ENCODE measurements at regions not wholly inside any gene's neighbourhood (a gene's known extent, or its start where the extent isn't known, plus 50 kb on each side); places are given as distances from the start of the nearest gene placed in this dataset.

DNA sequence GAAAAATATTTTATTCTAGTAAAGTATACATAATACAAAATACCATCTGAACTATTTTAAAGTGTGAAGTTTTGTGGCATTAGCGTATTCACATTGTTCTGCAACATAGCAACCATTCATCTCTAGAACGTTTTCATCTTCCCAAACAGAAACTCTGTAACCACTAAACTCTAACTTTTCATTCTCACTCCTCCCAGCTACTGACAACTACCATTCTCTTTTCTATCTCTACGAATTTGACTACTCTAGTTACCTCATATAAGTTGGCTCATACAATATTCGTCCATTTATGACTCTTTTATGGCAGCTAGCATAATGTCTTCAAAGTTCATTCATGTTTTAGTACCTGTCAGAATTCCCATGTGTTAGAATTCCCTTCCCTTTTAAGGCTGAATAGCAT is 150.5 kb upstream of the MIR17HG start:
- H3K4me2 ChIP-seq (ENCODE audit: low read length): no peak overlapping the region
- H3K4me3 ChIP-seq (ENCODE audit: low read depth, low read length): no peak overlapping the region
- H3K27me3 ChIP-seq (ENCODE audit: control insufficient read depth, insufficient read depth, low read length): peaks cover 5% of the 10 kb centered on the region
- no peak overlapping the region for H3K27ac ChIP-seq
- TF ChIP-seq, protein P1, sequence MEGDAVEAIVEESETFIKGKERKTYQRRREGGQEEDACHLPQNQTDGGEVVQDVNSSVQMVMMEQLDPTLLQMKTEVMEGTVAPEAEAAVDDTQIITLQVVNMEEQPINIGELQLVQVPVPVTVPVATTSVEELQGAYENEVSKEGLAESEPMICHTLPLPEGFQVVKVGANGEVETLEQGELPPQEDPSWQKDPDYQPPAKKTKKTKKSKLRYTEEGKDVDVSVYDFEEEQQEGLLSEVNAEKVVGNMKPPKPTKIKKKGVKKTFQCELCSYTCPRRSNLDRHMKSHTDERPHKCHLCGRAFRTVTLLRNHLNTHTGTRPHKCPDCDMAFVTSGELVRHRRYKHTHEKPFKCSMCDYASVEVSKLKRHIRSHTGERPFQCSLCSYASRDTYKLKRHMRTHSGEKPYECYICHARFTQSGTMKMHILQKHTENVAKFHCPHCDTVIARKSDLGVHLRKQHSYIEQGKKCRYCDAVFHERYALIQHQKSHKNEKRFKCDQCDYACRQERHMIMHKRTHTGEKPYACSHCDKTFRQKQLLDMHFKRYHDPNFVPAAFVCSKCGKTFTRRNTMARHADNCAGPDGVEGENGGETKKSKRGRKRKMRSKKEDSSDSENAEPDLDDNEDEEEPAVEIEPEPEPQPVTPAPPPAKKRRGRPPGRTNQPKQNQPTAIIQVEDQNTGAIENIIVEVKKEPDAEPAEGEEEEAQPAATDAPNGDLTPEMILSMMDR (IDR thresholded peaks at IDR 0.05): no peak
- no peaks in the 10 kb centered on the region for H3K79me2 ChIP-seq
- H3K4me1 ChIP-seq: no peaks in the 10 kb centered on the region
- H2AFZ ChIP-seq: no peak overlapping the region
- H3K36me3 ChIP-seq (ENCODE audit: control insufficient read depth, insufficient read depth, low read length): no peaks in the 10 kb centered on the region
- no peaks in the 10 kb centered on the region for H3K9me3 ChIP-seq (ENCODE audit: control insufficient read depth, low read length)
- no peak overlapping the region for H3K9ac ChIP-seq

DNA sequence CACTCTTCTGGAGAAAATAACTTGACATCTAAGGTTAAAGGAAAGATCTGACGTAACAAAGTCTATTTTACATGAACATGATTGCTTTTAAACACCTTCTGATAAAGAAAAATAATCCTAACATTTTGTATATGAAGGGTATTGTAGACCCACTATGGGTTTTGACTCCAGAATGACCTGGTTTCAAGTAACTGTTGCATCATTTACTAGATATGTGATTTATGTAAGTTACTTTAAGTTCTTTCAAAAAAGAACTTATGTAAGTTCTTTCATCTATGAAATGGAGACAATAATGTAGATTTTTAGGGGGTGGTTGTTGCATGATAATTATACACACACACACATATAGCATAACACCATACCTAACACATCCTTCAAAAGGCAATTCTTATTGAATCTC is 147.6 kb upstream of the MIR17HG start:
- no peaks in the 10 kb centered on the region for H3K79me2 ChIP-seq
- no peaks in the 10 kb centered on the region for H3K36me3 ChIP-seq (ENCODE audit: control insufficient read depth, insufficient read depth, low read length)
- H3K27me3 ChIP-seq (ENCODE audit: control insufficient read depth, insufficient read depth, low read length): peaks cover 5% of the 10 kb centered on the region
- TF ChIP-seq, protein P1 (IDR thresholded peaks at IDR 0.05): no peak
- H3K9ac ChIP-seq: no peak overlapping the region
- H3K4me3 ChIP-seq (ENCODE audit: low read depth, low read length): no peak overlapping the region
- H3K4me1 ChIP-seq: no peaks in the 10 kb centered on the region
- no peak overlapping the region for H2AFZ ChIP-seq
- H3K4me2 ChIP-seq (ENCODE audit: low read length): no peak overlapping the region
- no peak overlapping the region for H3K27ac ChIP-seq
- no peaks in the 10 kb centered on the region for H3K9me3 ChIP-seq (ENCODE audit: control insufficient read depth, low read length)

DNA sequence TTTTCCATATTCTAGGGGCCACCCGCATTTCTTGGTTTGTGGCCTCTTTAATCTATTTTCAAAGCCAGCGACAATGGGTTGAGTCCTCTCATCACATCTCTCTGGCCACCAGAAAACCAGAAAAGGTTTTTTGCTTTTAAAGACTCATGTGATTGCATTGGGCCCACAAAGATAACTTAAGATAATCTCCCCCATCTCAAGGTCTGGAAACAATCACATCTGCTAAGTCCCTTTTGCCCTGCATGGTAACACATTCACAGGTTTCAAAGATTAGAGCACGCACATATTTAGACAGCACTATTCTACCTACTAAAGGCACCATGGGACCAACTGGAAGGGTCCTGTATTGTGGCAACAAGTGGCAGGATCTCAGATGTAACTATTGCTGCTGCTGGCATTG is 147.0 kb upstream of the MIR17HG start:
- Histone ChIP-seq H3K9me3 (ENCODE audit: control insufficient read depth, low read length) (no peaks in the 10 kb centered on the region), H3K9ac (no peak overlapping the region), H3K79me2 (no peaks in the 10 kb centered on the region), H3K36me3 (ENCODE audit: control insufficient read depth, insufficient read depth, low read length) (no peaks in the 10 kb centered on the region), H3K4me2 (ENCODE audit: low read length) (no peak overlapping the region), H3K4me1 (no peaks in the 10 kb centered on the region), H3K4me3 (ENCODE audit: low read depth, low read length) (no peak overlapping the region), H3K27me3 (ENCODE audit: control insufficient read depth, insufficient read depth, low read length) (peaks cover 5% of the 10 kb centered on the region), H3K27ac (no peak overlapping the region), H2AFZ (no peak overlapping the region)
- TF ChIP-seq, protein P1 (IDR thresholded peaks at IDR 0.05): no peak

DNA sequence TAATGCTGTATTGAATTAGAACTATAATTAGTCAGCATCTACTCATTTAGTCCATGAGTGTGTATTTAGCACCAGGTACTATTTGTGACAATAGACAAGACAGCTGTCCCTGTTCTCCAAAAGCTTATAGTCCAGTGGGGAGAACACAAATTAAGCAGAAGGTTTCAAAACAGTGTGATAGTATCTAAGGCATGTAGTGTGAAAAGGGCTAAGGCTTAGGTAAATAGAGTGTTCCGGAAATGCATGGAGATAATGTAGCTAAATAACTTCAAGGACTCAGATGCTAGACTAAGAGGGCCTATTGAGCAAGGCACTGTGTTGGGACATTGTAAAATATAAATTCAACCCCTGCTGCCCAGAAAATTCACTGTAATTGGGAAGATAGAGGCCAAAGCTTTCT is 144.1 kb upstream of the MIR17HG start:
- Histone ChIP-seq H3K36me3 (ENCODE audit: control insufficient read depth, insufficient read depth, low read length) (no peaks in the 10 kb centered on the region), H3K9ac (no peak overlapping the region), H3K79me2 (no peaks in the 10 kb centered on the region), H2AFZ (no peak overlapping the region), H3K27me3 (ENCODE audit: control insufficient read depth, insufficient read depth, low read length) (no peaks in the 10 kb centered on the region), H3K4me2 (ENCODE audit: low read length) (no peak overlapping the region), H3K4me1 (no peaks in the 10 kb centered on the region), H3K9me3 (ENCODE audit: control insufficient read depth, low read length) (no peaks in the 10 kb centered on the region), H3K27ac (no peak overlapping the region), H3K4me3 (ENCODE audit: low read depth, low read length) (no peak overlapping the region)
- TF ChIP-seq, protein P1 (IDR thresholded peaks at IDR 0.05): no peak

DNA sequence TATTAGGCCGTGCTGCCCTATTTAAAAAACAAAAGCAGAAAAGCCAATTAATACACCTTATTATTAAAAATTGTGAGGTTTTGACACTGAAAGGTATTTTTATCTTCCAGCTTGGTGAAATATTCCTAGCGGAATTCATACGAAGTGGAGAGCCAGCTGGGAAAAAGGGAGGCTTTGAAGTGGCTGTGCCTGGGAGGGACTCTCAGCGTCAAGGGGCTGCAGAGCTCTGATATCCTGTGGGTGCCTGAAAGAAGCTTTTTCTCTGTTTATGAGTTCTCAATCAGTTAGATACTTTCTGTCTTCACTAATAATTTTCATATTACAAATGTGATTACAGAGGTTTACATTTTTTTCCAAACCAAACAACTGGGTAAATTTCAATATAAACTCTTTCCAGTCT is 140.2 kb upstream of the MIR17HG start:
- no peak overlapping the region for H2AFZ ChIP-seq
- no peaks in the 10 kb centered on the region for H3K79me2 ChIP-seq
- no peak overlapping the region for H3K4me2 ChIP-seq (ENCODE audit: low read length)
- no peaks in the 10 kb centered on the region for H3K9me3 ChIP-seq (ENCODE audit: control insufficient read depth, low read length)
- H3K4me3 ChIP-seq (ENCODE audit: low read depth, low read length): no peak overlapping the region
- no peaks in the 10 kb centered on the region for H3K36me3 ChIP-seq (ENCODE audit: control insufficient read depth, insufficient read depth, low read length)
- H3K4me1 ChIP-seq: no peaks in the 10 kb centered on the region
- no peaks in the 10 kb centered on the region for H3K27me3 ChIP-seq (ENCODE audit: control insufficient read depth, insufficient read depth, low read length)
- no peak overlapping the region for H3K27ac ChIP-seq
- H3K9ac ChIP-seq: no peak overlapping the region
- TF ChIP-seq, protein P1 (IDR thresholded peaks at IDR 0.05): no peak

Measured in parathyroid adenoma (tissue), 2 donors.